ENCODE measurements at regions not wholly inside any gene's neighbourhood (a gene's known extent, or its start where the extent isn't known, plus 50 kb on each side); places are given as distances from the start of the nearest gene placed in this dataset.

DNA sequence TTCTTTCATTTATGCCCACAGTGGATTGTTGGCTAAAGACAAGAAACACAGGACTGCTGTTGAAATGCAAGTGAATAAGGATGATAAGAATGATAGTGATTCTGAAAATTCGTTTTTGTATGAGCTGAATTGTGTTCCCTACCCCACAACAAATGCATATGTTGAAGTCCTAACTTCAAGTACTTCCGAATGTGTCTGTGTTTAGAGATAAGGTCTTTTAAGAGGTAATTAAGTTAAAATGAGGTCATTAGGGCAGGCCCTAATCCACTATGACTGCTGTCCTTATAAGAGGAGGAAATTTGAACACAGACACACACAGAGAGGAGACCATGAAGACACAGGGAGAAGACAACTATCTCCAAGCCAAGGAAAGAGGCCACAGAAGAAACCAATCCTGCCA is 126.6 kb upstream of the ACSL4 start:
- TF ChIP-seq FOXK2 (IDR thresholded peaks at IDR 0.05) (no peak), RAD21 (IDR thresholded peaks at IDR 0.05; ENCODE audit: insufficient read depth, low read depth, low read length) (no peak), SMARCA5 (IDR thresholded peaks at IDR 0.05) (no peak), SUZ12 (IDR thresholded peaks at IDR 0.05; ENCODE audit: unreplicated experiment) (no peak), MTA3 (IDR thresholded peaks at IDR 0.05; ENCODE audit: borderline replicate concordance, low read length) (no peak), SP1 (IDR thresholded peaks at IDR 0.05; ENCODE audit: low read depth, low read length) (no peak)
- TF ChIP-seq, protein P1, sequence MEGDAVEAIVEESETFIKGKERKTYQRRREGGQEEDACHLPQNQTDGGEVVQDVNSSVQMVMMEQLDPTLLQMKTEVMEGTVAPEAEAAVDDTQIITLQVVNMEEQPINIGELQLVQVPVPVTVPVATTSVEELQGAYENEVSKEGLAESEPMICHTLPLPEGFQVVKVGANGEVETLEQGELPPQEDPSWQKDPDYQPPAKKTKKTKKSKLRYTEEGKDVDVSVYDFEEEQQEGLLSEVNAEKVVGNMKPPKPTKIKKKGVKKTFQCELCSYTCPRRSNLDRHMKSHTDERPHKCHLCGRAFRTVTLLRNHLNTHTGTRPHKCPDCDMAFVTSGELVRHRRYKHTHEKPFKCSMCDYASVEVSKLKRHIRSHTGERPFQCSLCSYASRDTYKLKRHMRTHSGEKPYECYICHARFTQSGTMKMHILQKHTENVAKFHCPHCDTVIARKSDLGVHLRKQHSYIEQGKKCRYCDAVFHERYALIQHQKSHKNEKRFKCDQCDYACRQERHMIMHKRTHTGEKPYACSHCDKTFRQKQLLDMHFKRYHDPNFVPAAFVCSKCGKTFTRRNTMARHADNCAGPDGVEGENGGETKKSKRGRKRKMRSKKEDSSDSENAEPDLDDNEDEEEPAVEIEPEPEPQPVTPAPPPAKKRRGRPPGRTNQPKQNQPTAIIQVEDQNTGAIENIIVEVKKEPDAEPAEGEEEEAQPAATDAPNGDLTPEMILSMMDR (IDR thresholded peaks at IDR 0.05 in 2 of 3, conservative IDR thresholded peaks at IDR 0.05 in 1 of 3; ENCODE audit: control insufficient read depth in 2 of 3, extremely low read depth in 1 of 3, insufficient read depth in 1 of 3, low read depth in 3 of 3, low read length in 3 of 3): no peak
- TF ChIP-seq, protein P2, sequence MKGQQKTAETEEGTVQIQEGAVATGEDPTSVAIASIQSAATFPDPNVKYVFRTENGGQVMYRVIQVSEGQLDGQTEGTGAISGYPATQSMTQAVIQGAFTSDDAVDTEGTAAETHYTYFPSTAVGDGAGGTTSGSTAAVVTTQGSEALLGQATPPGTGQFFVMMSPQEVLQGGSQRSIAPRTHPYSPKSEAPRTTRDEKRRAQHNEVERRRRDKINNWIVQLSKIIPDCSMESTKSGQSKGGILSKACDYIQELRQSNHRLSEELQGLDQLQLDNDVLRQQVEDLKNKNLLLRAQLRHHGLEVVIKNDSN (IDR thresholded peaks at IDR 0.05; ENCODE audit: borderline replicate concordance, extremely low read length, insufficient read depth, low read depth, low read length): no peak
